Neural crest cell (in vitro differentiated cells): ENCODE measurements at regions not wholly inside any gene's neighbourhood (a gene's known extent, or its start where the extent isn't known, plus 50 kb on each side); places are given as distances from the start of the nearest gene placed in this dataset.

ENCODE experiments used
- DNase-seq: peaks from one replicate; pipeline ENCODE4 v3.0.0; 2021; ENCODE audit warnings: low read depth, mixed read lengths, low spot score
- H3K27ac Mint-ChIP-seq: one replicate; pipeline ENCODE4 v1.8.0; 2021; ENCODE audit warnings: mild to moderate bottlenecking, mixed read lengths; ENCODE audit not compliant: unreplicated experiment
- H3K27me3 Mint-ChIP-seq: 2 replicates; pipeline ENCODE4 v1.8.0; 2021; ENCODE audit warnings: low read depth, mild to moderate bottlenecking, mixed read lengths
- H3K36me3 Mint-ChIP-seq: 2 replicates; pipeline ENCODE4 v1.8.0; 2021; ENCODE audit warnings: low read depth, mild to moderate bottlenecking, mixed read lengths
- H3K4me1 Mint-ChIP-seq: 2 replicates; pipeline ENCODE4 v1.8.0; 2021; ENCODE audit warnings: mixed read lengths
- H3K4me3 Mint-ChIP-seq: one replicate; pipeline ENCODE4 v1.8.0; 2021; ENCODE audit warnings: mild to moderate bottlenecking, mixed read lengths
- H3K9me3 Mint-ChIP-seq: 2 replicates; pipeline ENCODE4 v1.8.0; 2021; ENCODE audit warnings: mixed read lengths
- TF ChIP-seq, protein P1 (sequence below): fragments of 200-600 bp; sonication (generic); conservative IDR thresholded peaks from 2 replicates; pipeline ENCODE4 v1.5.0; 2021; ENCODE audit warnings: antibody characterized with exemption, mild to moderate bottlenecking

DNA sequence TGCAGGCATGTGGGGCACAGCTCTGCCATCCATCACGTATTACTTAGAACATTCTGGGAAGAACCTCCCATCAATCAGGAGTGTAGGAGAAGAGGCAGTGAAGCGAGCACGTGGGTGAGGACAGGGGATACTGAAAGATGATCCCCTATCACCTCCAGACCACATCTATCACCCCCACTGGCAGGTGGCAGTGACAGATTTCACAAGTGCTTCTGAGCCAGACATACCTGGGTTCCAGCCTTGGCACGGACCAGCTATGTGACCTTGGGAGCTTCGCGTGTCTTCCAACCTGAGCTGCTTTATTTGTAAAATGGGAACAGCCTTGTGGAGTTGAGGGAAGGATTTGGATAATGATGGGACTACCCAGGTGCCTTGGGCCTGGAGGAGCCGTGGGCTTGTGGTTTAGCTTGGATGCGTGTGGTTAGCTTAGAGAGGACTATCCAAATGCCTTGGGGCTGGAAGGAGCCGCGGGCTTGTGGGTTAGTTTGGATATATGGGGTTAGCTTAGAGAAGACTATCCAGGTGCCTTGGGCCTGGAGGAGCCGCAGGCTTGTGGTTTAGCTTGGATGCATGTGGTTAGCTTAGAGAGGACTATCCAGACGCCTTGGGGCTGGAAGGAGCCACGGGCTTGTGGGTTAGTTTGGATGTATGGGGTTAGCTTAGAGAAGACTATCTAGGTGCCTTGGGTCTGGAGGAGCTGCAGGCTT is 206.4 kb downstream of the ENGASE start:
- DNase-seq, result no peak
- no peaks in the 10 kb centered on the region for H3K9me3 Mint-ChIP-seq
- TF ChIP-seq, protein P1, sequence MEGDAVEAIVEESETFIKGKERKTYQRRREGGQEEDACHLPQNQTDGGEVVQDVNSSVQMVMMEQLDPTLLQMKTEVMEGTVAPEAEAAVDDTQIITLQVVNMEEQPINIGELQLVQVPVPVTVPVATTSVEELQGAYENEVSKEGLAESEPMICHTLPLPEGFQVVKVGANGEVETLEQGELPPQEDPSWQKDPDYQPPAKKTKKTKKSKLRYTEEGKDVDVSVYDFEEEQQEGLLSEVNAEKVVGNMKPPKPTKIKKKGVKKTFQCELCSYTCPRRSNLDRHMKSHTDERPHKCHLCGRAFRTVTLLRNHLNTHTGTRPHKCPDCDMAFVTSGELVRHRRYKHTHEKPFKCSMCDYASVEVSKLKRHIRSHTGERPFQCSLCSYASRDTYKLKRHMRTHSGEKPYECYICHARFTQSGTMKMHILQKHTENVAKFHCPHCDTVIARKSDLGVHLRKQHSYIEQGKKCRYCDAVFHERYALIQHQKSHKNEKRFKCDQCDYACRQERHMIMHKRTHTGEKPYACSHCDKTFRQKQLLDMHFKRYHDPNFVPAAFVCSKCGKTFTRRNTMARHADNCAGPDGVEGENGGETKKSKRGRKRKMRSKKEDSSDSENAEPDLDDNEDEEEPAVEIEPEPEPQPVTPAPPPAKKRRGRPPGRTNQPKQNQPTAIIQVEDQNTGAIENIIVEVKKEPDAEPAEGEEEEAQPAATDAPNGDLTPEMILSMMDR, result no peak
- no peaks in the 10 kb centered on the region for H3K4me1 Mint-ChIP-seq
- H3K36me3 Mint-ChIP-seq, result no peaks in the 10 kb centered on the region
- peaks cover 25% of the 10 kb centered on the region for H3K27me3 Mint-ChIP-seq
- H3K4me3 Mint-ChIP-seq, result no peak overlapping the region
- no peak overlapping the region for H3K27ac Mint-ChIP-seq

GRCh38 chr17:79280010-79280409 is 205.4 kb downstream of the ENGASE start:
- DNase-seq, result no peak
- Mint-ChIP-seq H3K27ac (no peak overlapping the region), H3K36me3 (no peaks in the 10 kb centered on the region), H3K27me3 (peaks cover 18% of the 10 kb centered on the region), H3K4me1 (peaks cover 5% of the 10 kb centered on the region), H3K9me3 (no peaks in the 10 kb centered on the region), H3K4me3 (no peak overlapping the region)
- TF ChIP-seq, protein P1, result no peak

- peaks cover 18% of the 10 kb centered on the region for H3K27me3 Mint-ChIP-seq
- H3K9me3 Mint-ChIP-seq, result no peaks in the 10 kb centered on the region
- no peak overlapping the region for H3K27ac Mint-ChIP-seq
- no peak for DNase-seq
- no peak overlapping the region for H3K4me3 Mint-ChIP-seq
- H3K4me1 Mint-ChIP-seq, result peaks cover 11% of the 10 kb centered on the region
- H3K36me3 Mint-ChIP-seq, result no peaks in the 10 kb centered on the region
- TF ChIP-seq, protein P1, result no peak
Observed at GRCh38 chr17:79279320-79279719, 204.7 kb downstream of the ENGASE start.

DNA sequence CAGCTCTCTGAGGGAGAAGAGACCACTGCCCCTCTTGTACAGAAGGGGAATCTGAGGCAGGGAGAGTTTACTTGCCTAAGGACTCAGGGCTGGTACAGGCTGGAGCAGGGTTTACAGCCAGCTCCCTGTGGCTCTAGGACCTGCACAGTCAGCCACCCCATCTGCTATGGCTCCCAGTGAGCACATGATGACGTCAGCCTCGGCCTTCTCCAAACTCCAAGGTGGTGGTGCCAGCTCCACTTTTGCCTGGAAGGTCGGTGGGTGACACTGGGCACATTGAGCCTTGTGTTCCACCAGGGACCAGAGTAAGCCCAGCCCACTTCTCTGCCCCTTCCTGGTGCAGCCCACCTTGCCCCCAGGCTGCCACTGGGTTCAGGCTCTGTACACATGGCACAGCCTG is 202.2 kb downstream of the ENGASE start:
- Mint-ChIP-seq H3K27ac (no peak overlapping the region), H3K4me3 (no peak overlapping the region), H3K36me3 (no peaks in the 10 kb centered on the region), H3K4me1 (peaks cover 11% of the 10 kb centered on the region), H3K27me3 (peaks cover 8% of the 10 kb centered on the region), H3K9me3 (no peaks in the 10 kb centered on the region)
- TF ChIP-seq, protein P1, result no peak
- DNase-seq, result no peak

DNA sequence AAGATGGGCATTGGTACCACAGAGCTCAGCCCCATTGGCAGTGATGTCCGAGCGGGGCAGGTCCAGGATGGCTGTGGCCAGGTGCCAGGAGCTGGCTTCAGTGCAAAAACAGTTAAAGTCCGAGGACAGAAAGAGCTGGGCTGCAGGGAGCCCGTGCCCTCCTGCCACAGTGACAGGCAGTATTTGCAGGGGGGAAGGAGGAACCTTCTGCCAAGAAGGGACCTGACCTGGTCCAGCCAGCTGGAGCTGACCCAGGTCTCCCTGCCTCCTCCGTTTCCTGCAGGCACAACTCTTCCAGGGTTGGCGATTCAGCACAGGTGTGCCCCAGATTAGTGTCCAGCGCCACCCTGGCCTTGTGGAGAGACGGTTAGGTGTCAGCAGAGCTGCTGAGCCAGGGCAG is 199.0 kb downstream of the ENGASE start:
- peaks cover 15% of the 10 kb centered on the region for H3K27me3 Mint-ChIP-seq
- no peak overlapping the region for H3K4me3 Mint-ChIP-seq
- no peak for DNase-seq
- no peaks in the 10 kb centered on the region for H3K9me3 Mint-ChIP-seq
- peaks cover 11% of the 10 kb centered on the region for H3K4me1 Mint-ChIP-seq
- H3K36me3 Mint-ChIP-seq, result no peaks in the 10 kb centered on the region
- TF ChIP-seq, protein P1, result no peak
- H3K27ac Mint-ChIP-seq, result no peak overlapping the region
